Peyer's patch (tissue), 4 donors: ENCODE measurements at regions not wholly inside any gene's neighbourhood (a gene's known extent, or its start where the extent isn't known, plus 50 kb on each side); places are given as distances from the start of the nearest gene placed in this dataset.

Experiments used
- POLR2A ChIP-seq, 2 donors: fragments of 450-650 bp; IDR thresholded peaks; one replicate each; pipeline ENCODE4 v1.5.1; 2017; ENCODE audit warnings: antibody characterized with exemption in 2 of 2, mild to moderate bottlenecking in 2 of 2, moderate library complexity in 2 of 2
- TF ChIP-seq, protein P1 (sequence below), 6 experiments: fragments of 450-650 bp in 4 of 6; fragments of 200-600 bp in 2 of 6; sonication (generic) in 1 of 6; IDR thresholded peaks; one replicate each; pipeline ENCODE4 v1.5.1; 2017 to 2019; ENCODE audit warnings: antibody characterized with exemption in 6 of 6, mild to moderate bottlenecking in 3 of 6, moderate library complexity in 1 of 6

DNA sequence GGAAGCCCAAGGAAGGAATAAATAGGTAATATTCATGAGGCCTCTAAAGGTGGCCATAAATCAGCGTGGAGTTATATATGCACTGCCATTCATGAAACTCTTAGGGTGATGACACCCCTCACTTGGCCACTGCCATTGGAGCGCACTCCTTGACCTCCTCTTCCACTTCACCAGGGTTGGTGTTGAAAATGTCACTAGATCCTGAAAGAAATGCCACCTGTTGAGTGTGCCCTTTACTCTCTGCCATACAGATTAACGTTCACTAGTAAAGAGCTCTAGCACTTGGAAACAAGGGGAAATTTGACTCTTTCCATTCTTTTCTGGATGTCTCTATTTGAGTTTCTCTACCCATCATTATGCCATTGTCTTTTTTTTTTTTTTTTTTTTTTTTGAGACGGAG, 83.5 kb upstream of the GREM2 start:
- TF ChIP-seq POLR2A (IDR thresholded peaks at IDR 0.05): no peak
- TF ChIP-seq, protein P1, sequence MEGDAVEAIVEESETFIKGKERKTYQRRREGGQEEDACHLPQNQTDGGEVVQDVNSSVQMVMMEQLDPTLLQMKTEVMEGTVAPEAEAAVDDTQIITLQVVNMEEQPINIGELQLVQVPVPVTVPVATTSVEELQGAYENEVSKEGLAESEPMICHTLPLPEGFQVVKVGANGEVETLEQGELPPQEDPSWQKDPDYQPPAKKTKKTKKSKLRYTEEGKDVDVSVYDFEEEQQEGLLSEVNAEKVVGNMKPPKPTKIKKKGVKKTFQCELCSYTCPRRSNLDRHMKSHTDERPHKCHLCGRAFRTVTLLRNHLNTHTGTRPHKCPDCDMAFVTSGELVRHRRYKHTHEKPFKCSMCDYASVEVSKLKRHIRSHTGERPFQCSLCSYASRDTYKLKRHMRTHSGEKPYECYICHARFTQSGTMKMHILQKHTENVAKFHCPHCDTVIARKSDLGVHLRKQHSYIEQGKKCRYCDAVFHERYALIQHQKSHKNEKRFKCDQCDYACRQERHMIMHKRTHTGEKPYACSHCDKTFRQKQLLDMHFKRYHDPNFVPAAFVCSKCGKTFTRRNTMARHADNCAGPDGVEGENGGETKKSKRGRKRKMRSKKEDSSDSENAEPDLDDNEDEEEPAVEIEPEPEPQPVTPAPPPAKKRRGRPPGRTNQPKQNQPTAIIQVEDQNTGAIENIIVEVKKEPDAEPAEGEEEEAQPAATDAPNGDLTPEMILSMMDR (IDR thresholded peaks at IDR 0.05): no peak
